GM12878 (cell line): ENCODE measurements at regions not wholly inside any gene's neighbourhood (a gene's known extent, or its start where the extent isn't known, plus 50 kb on each side); places are given as distances from the start of the nearest gene placed in this dataset.

Experiments used
- ATAC-seq: fragments of 200-7000 bp; cut with Tn5 transposase; 3 replicates; pipeline ENCODE4 v1.9.1; 2020; ENCODE audit warnings: mild to moderate bottlenecking, moderate library complexity
- BruUV-seq: library from RNA; stranded (reverse); fragments of 400-500 nt; replicated peaks from 2 replicates; lab custom pipeline; 2021; lab: Mats Ljungman, UMichigan
- CTCF ChIA-PET: fragments of 300-600 bp; sonication (Branson Sonifier 250); formaldehyde crosslinking; extraction: SDS; loops from one replicate; lab custom pipeline; 2021; ENCODE audit warnings: inconsistent platforms; lab: Yijun Ruan, JAX
- POLR2A ChIA-PET: fragments of 350-600 bp; formaldehyde crosslinking; extraction: SDS; loops from one replicate; lab custom pipeline; 2021; ENCODE audit warnings: inconsistent platforms; lab: Charles Lee
- RAD21 ChIA-PET: fragments of 300-600 bp; sonication (Branson Sonifier 250); formaldehyde crosslinking; loops from one replicate; lab custom pipeline; 2023; ENCODE audit warnings: antibody characterized with exemption; ENCODE audit not compliant: unreplicated experiment; lab: Charles Lee
- SMC1A ChIA-PET: fragments of 300-600 bp; sonication (Branson Sonifier 250); formaldehyde crosslinking; loops from one replicate; lab custom pipeline; 2023; ENCODE audit not compliant: unreplicated experiment, uncharacterized antibody; lab: Charles Lee
- DNase-seq: peaks from one replicate; pipeline ENCODE4 v3.0.0-alpha.2; 2011; ENCODE audit warnings: low read depth, low spot score
- FAIRE-seq: peaks from 3 replicates; lab custom pipeline; 2011; peaks lifted over from hg19 to GRCh38; lab: Jason Lieb, UNC
- H2AFZ ChIP-seq: 2 replicates; pipeline ENCODE4 v1.6.0; 2011; ENCODE audit warnings: low read depth, low read length, control low read depth; ENCODE audit not compliant: control insufficient read depth
- H3K27ac ChIP-seq: 2 replicates; pipeline ENCODE4 v1.5.1; 2011; ENCODE audit warnings: control low read depth; ENCODE audit not compliant: control insufficient read depth, insufficient read depth
- H3K27me3 ChIP-seq, 2 experiments: replicated peaks in 1 of 2; 2 replicates each; pipeline versions ENCODE4 v1.6.0 to v1.6.1; 2011; ENCODE audit warnings: low read length in 1 of 2; ENCODE audit not compliant: control insufficient read depth in 2 of 2, insufficient read depth in 2 of 2
- H3K36me3 ChIP-seq, 2 experiments: 2 replicates each; pipeline ENCODE4 v1.5.1; 2011; ENCODE audit warnings: low read length in 1 of 2; ENCODE audit not compliant: control insufficient read depth in 2 of 2, insufficient read depth in 2 of 2
- H3K4me1 ChIP-seq: 2 replicates; pipeline ENCODE4 v1.6.1; 2011; ENCODE audit warnings: mild to moderate bottlenecking, low read length, moderate library complexity, mixed read lengths; ENCODE audit not compliant: control insufficient read depth, insufficient read depth
- H3K4me2 ChIP-seq: 2 replicates; pipeline ENCODE4 v1.6.0; 2011; ENCODE audit warnings: control low read depth; ENCODE audit not compliant: control insufficient read depth, insufficient read depth
- H3K4me3 ChIP-seq: fragments of 200-600 bp; sonication (generic); 2 replicates; pipeline ENCODE4 v1.5.1; 2016
- H3K79me2 ChIP-seq: 2 replicates; pipeline ENCODE4 v1.6.0; 2011; ENCODE audit warnings: low read length; ENCODE audit not compliant: control insufficient read depth, insufficient read depth
- H3K9ac ChIP-seq: 2 replicates; pipeline ENCODE4 v1.8.0; 2011; ENCODE audit warnings: low read length, control low read depth, mixed read lengths; ENCODE audit not compliant: control insufficient read depth, insufficient read depth
- H3K9me3 ChIP-seq: replicated peaks from 3 replicates; pipeline ENCODE4 v1.5.1; 2011; ENCODE audit warnings: mild to moderate bottlenecking, low read length; ENCODE audit not compliant: control insufficient read depth, insufficient read depth
- H4K20me1 ChIP-seq: 2 replicates; pipeline ENCODE4 v1.6.0; 2011; ENCODE audit not compliant: control insufficient read depth, insufficient read depth
- FOXK2 ChIP-seq: fragments of 450-650 bp; IDR thresholded peaks from 2 replicates; pipeline ENCODE4 v1.6.1; 2017; ENCODE audit warnings: mild to moderate bottlenecking, moderate library complexity
- GABPA ChIP-seq: IDR thresholded peaks from 2 replicates; pipeline ENCODE4 v1.6.1; 2014; ENCODE audit warnings: antibody characterized with exemption, low read depth, mild to moderate bottlenecking, inconsistent platforms
- PAX5 ChIP-seq: IDR thresholded peaks from 2 replicates; pipeline ENCODE4 v1.6.1; 2011; ENCODE audit warnings: low read depth, low read length, borderline replicate concordance
- RAD21 ChIP-seq: IDR thresholded peaks from 2 replicates; pipeline ENCODE4 v1.6.1; 2011; ENCODE audit warnings: mild to moderate bottlenecking, low read depth, low read length, moderate library complexity; ENCODE audit not compliant: insufficient read depth
- SMARCA5 ChIP-seq: fragments of 450-650 bp; IDR thresholded peaks from 2 replicates; pipeline ENCODE4 v1.6.1; 2017; ENCODE audit warnings: mild to moderate bottlenecking
- TAF1 ChIP-seq: IDR thresholded peaks from 2 replicates; pipeline ENCODE4 v1.6.1; 2011; ENCODE audit warnings: mild to moderate bottlenecking, low read depth, low read length, borderline replicate concordance
- TCF12 ChIP-seq: IDR thresholded peaks from 2 replicates; pipeline ENCODE4 v1.6.1; 2011; ENCODE audit warnings: low read depth, mild to moderate bottlenecking, low read length
- WRNIP1 ChIP-seq: IDR thresholded peaks from 2 replicates; pipeline ENCODE4 v1.6.1; 2011; ENCODE audit warnings: low read depth, low read length, improper control_type of control experiment, borderline replicate concordance
- ZNF207 ChIP-seq: fragments of 450-650 bp; IDR thresholded peaks from 2 replicates; pipeline ENCODE4 v1.6.1; 2014; ENCODE audit warnings: antibody characterized with exemption, mild to moderate bottlenecking, borderline replicate concordance
- WGBS: methylation state at CpG from one replicate; pipeline ENCODE4 v1.1.6; 2016; ENCODE audit warnings: low lambda C conversion rate; ENCODE audit not compliant: insufficient replicate concordance, insufficient coverage; ENCODE audit errors: missing lambda C conversion rate; 5-methylcytosine and 5-hydroxymethylcytosine counted together
- in situ Hi-C: fragments of 300-500 bp; cut with MboI; formaldehyde crosslinking; loops from 9 replicates; pipeline ENCODE4 v1.14.3; 2018; ENCODE audit warnings: mixed read lengths
- intact Hi-C: fragments of 100-400 bp; cut with micrococcal nuclease; formaldehyde crosslinking; loops from one replicate; pipeline ENCODE4 v1.14.2; 2022; ENCODE audit not compliant: unreplicated experiment
- TF ChIP-seq, protein P1 (sequence below): IDR thresholded peaks from 2 replicates; pipeline ENCODE4 v1.6.1; 2012; ENCODE audit warnings: improper control_type of control experiment, low read depth, low read length; ENCODE audit not compliant: insufficient replicate concordance

DNA sequence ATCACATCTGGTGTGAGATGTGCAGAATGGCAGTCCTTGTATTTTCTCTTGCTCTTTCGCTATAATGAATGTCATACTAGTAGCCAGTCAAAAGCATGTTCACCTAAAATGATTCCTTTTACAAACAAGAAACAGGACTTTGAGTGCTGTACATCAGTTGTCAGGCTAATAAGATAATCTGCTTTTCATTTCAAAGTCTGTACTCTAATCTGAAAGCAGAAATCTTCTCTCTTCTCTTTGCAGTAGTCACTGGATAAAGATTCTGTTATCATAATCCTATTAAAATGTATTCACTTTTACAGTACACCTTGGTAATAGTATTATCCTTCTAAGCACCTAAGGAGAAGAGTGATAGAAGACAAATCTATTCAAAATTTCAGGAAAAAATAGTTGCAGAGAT is 300.1 kb downstream of the MFSD1 start:
- Histone ChIP-seq H4K20me1 (no peaks in the 10 kb centered on the region), H2AFZ (no peak overlapping the region), H3K79me2 (no peaks in the 10 kb centered on the region), H3K4me1 (no peaks in the 10 kb centered on the region), H3K9me3 (no peaks in the 10 kb centered on the region), H3K9ac (no peak overlapping the region), H3K4me2 (no peak overlapping the region), H3K36me3 (no peaks in the 10 kb centered on the region), H3K27me3 (no peaks in the 10 kb centered on the region), H3K4me3 (no peak overlapping the region), H3K27ac (no peak overlapping the region)
- CTCF ChIA-PET: no interaction called here
- POLR2A ChIA-PET: no interaction called here
- no peak for TF ChIP-seq PAX5
- no peak for TF ChIP-seq WRNIP1
- TF ChIP-seq SMARCA5: no peak
- TF ChIP-seq GABPA: no peak
- no peak for TF ChIP-seq RAD21
- TF ChIP-seq, protein P1, sequence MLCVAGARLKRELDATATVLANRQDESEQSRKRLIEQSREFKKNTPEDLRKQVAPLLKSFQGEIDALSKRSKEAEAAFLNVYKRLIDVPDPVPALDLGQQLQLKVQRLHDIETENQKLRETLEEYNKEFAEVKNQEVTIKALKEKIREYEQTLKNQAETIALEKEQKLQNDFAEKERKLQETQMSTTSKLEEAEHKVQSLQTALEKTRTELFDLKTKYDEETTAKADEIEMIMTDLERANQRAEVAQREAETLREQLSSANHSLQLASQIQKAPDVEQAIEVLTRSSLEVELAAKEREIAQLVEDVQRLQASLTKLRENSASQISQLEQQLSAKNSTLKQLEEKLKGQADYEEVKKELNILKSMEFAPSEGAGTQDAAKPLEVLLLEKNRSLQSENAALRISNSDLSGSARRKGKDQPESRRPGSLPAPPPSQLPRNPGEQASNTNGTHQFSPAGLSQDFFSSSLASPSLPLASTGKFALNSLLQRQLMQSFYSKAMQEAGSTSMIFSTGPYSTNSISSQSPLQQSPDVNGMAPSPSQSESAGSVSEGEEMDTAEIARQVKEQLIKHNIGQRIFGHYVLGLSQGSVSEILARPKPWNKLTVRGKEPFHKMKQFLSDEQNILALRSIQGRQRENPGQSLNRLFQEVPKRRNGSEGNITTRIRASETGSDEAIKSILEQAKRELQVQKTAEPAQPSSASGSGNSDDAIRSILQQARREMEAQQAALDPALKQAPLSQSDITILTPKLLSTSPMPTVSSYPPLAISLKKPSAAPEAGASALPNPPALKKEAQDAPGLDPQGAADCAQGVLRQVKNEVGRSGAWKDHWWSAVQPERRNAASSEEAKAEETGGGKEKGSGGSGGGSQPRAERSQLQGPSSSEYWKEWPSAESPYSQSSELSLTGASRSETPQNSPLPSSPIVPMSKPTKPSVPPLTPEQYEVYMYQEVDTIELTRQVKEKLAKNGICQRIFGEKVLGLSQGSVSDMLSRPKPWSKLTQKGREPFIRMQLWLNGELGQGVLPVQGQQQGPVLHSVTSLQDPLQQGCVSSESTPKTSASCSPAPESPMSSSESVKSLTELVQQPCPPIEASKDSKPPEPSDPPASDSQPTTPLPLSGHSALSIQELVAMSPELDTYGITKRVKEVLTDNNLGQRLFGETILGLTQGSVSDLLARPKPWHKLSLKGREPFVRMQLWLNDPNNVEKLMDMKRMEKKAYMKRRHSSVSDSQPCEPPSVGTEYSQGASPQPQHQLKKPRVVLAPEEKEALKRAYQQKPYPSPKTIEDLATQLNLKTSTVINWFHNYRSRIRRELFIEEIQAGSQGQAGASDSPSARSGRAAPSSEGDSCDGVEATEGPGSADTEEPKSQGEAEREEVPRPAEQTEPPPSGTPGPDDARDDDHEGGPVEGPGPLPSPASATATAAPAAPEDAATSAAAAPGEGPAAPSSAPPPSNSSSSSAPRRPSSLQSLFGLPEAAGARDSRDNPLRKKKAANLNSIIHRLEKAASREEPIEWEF: no peak
- no peak for TF ChIP-seq TCF12
- TF ChIP-seq FOXK2: no peak
- no peak for TF ChIP-seq TAF1
- no peak for TF ChIP-seq ZNF207
- no peak for ATAC-seq
- intact Hi-C loops: no loop called here
- RAD21 ChIA-PET: no interaction called here
- FAIRE-seq: no peak
- in situ Hi-C loops: no loop called here
- BruUV-seq: no TSS peak
- SMC1A ChIA-PET: no interaction called here
- WGBS: 5% methylated on average over 1 of the region's 1 CpG
- DNase-seq: no peak
